Panc1 (cell line): ENCODE measurements at regions not wholly inside any gene's neighbourhood (a gene's known extent, or its start where the extent isn't known, plus 50 kb on each side); places are given as distances from the start of the nearest gene placed in this dataset.

Experiments
- ATAC-seq: fragments of 200-7000 bp; cut with Tn5 transposase; 2 replicates; pipeline ENCODE4 v1.9.1; 2020; ENCODE audit warnings: mild to moderate bottlenecking, moderate library complexity
- BruUV-seq: library from RNA; stranded (reverse); fragments of 400-500 nt; replicated peaks from 2 replicates; lab custom pipeline; 2021; lab: Mats Ljungman, UMichigan
- CTCF ChIA-PET: fragments of 300-600 bp; sonication (Branson Sonifier 250); formaldehyde crosslinking; loops from one replicate; lab custom pipeline; 2022; ENCODE audit warnings: antibody characterized with exemption; lab: Charles Lee
- POLR2A ChIA-PET: fragments of 300-600 bp; sonication (Branson Sonifier 250); formaldehyde crosslinking; loops from one replicate; lab custom pipeline; 2022; ENCODE audit warnings: antibody characterized with exemption; lab: Charles Lee
- DNase-seq: peaks from one replicate; pipeline ENCODE4 v3.0.0-alpha.2; 2010; ENCODE audit warnings: low read depth, low spot score
- H3K27ac ChIP-seq: 2 replicates; pipeline ENCODE4 v1.5.1; 2011; ENCODE audit warnings: mild to moderate bottlenecking, low read length, inconsistent platforms
- H3K27me3 ChIP-seq: fragments of 200-500 bp; sonication (Bioruptor generic); 2 replicates; pipeline ENCODE4 v1.6.0; 2014; ENCODE audit warnings: low read length, inconsistent platforms; ENCODE audit not compliant: control insufficient read depth, insufficient read depth
- H3K36me3 ChIP-seq: fragments of 200-500 bp; sonication (Bioruptor generic); 2 replicates; pipeline ENCODE4 v1.5.1; 2014; ENCODE audit warnings: inconsistent platforms, mild to moderate bottlenecking, low read length, moderate library complexity; ENCODE audit not compliant: control insufficient read depth, insufficient read depth
- H3K4me1 ChIP-seq: 2 replicates; pipeline ENCODE4 v1.5.1; 2011; ENCODE audit warnings: inconsistent platforms, mild to moderate bottlenecking, low read length, moderate library complexity; ENCODE audit not compliant: control insufficient read depth, insufficient read depth
- H3K4me3 ChIP-seq, 2 experiments: 2 replicates each; pipeline ENCODE4 v1.5.1; 2011 to 2012; ENCODE audit warnings: low read depth in 2 of 2, low read length in 2 of 2, mild to moderate bottlenecking in 2 of 2, inconsistent platforms in 1 of 2, moderate library complexity in 1 of 2
- H3K9me3 ChIP-seq: fragments of 200-500 bp; sonication (Bioruptor generic); 2 replicates; pipeline ENCODE4 v1.5.1; 2014; ENCODE audit warnings: low read depth, mild to moderate bottlenecking, inconsistent platforms, low read length, moderate library complexity; ENCODE audit not compliant: control insufficient read depth, insufficient read depth
- POLR2AphosphoS5 ChIP-seq: IDR thresholded peaks from 2 replicates; pipeline ENCODE4 v1.6.1; 2012; ENCODE audit warnings: mild to moderate bottlenecking, low read depth, low read length, moderate library complexity
- SIN3A ChIP-seq: IDR thresholded peaks from 2 replicates; pipeline ENCODE4 v1.6.1; 2012; ENCODE audit warnings: low read depth, mild to moderate bottlenecking, low read length, moderate library complexity, borderline replicate concordance; ENCODE audit not compliant: insufficient read depth
- TCF7L2 ChIP-seq: IDR thresholded peaks from 2 replicates; pipeline ENCODE4 v1.6.1; 2011; ENCODE audit warnings: mild to moderate bottlenecking, low read depth, low read length, inconsistent platforms
- in situ Hi-C: cut with HindIII; loops from 2 replicates; pipeline ENCODE4 v1.10.0; 2016; ENCODE audit warnings: low sequenced_read_pairs, low pct_unique_long_range_greater_than_20kb
- intact Hi-C: fragments of 100-400 bp; cut with micrococcal nuclease; formaldehyde crosslinking; loops from one replicate; pipeline ENCODE4 v1.10.0; 2022; ENCODE audit not compliant: unreplicated experiment
- TF ChIP-seq, protein P1 (sequence below), 2 experiments: IDR thresholded peaks; 2 replicates each; pipeline ENCODE4 v1.6.1; 2011 to 2012; ENCODE audit warnings: low read depth in 2 of 2, control low read depth in 1 of 2, low read length in 1 of 2, mild to moderate bottlenecking in 1 of 2, moderate library complexity in 1 of 2; ENCODE audit not compliant: insufficient read depth in 1 of 2
- TF ChIP-seq, protein P2 (sequence below): fragments of 450-650 bp; IDR thresholded peaks from 2 replicates; pipeline ENCODE4 v1.5.1; 2017; ENCODE audit warnings: mild to moderate bottlenecking

DNA sequence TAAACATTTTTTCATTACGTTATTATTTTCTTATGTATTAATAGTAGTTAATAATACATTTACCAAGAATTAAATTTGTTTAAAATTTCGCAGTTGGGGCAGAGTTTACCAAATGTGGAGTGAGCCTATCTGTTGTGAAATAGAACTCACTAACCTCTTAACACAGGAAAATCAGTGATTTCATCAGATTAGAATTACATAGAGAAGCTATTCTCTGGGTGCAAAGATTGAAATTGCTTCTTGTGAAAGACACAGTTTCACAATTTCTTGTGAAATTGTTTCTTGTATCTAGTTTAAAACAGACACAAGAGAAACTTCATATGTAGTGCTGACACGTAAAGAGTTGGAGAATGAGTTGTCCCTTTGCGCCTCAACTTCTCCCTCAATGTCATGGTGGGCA lies 69.4 kb upstream of the PRL start:
- Histone ChIP-seq H3K27ac (peak overlapping the region; percentile 52; the same call in 1 of the 2 replicates), H3K27me3 (no peaks in the 10 kb centered on the region), H3K9me3 (no peaks in the 10 kb centered on the region; the same call in 1 of the 2 replicates), H3K36me3 (no peaks in the 10 kb centered on the region), H3K4me1 (peaks cover 14% of the 10 kb centered on the region), H3K4me3 (no peak overlapping the region)
- no peak for ATAC-seq
- TF ChIP-seq, protein P1, sequence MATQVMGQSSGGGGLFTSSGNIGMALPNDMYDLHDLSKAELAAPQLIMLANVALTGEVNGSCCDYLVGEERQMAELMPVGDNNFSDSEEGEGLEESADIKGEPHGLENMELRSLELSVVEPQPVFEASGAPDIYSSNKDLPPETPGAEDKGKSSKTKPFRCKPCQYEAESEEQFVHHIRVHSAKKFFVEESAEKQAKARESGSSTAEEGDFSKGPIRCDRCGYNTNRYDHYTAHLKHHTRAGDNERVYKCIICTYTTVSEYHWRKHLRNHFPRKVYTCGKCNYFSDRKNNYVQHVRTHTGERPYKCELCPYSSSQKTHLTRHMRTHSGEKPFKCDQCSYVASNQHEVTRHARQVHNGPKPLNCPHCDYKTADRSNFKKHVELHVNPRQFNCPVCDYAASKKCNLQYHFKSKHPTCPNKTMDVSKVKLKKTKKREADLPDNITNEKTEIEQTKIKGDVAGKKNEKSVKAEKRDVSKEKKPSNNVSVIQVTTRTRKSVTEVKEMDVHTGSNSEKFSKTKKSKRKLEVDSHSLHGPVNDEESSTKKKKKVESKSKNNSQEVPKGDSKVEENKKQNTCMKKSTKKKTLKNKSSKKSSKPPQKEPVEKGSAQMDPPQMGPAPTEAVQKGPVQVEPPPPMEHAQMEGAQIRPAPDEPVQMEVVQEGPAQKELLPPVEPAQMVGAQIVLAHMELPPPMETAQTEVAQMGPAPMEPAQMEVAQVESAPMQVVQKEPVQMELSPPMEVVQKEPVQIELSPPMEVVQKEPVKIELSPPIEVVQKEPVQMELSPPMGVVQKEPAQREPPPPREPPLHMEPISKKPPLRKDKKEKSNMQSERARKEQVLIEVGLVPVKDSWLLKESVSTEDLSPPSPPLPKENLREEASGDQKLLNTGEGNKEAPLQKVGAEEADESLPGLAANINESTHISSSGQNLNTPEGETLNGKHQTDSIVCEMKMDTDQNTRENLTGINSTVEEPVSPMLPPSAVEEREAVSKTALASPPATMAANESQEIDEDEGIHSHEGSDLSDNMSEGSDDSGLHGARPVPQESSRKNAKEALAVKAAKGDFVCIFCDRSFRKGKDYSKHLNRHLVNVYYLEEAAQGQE (IDR thresholded peaks at IDR 0.05; ENCODE audit: insufficient read depth in 1 of 2, low read depth in 2 of 2, low read length in 1 of 2), result no peak
- no peak for TF ChIP-seq POLR2AphosphoS5
- TF ChIP-seq TCF7L2, result no peak
- TF ChIP-seq, protein P2, sequence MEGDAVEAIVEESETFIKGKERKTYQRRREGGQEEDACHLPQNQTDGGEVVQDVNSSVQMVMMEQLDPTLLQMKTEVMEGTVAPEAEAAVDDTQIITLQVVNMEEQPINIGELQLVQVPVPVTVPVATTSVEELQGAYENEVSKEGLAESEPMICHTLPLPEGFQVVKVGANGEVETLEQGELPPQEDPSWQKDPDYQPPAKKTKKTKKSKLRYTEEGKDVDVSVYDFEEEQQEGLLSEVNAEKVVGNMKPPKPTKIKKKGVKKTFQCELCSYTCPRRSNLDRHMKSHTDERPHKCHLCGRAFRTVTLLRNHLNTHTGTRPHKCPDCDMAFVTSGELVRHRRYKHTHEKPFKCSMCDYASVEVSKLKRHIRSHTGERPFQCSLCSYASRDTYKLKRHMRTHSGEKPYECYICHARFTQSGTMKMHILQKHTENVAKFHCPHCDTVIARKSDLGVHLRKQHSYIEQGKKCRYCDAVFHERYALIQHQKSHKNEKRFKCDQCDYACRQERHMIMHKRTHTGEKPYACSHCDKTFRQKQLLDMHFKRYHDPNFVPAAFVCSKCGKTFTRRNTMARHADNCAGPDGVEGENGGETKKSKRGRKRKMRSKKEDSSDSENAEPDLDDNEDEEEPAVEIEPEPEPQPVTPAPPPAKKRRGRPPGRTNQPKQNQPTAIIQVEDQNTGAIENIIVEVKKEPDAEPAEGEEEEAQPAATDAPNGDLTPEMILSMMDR, result no peak
- no peak for TF ChIP-seq SIN3A
- no TSS peak for BruUV-seq
- POLR2A ChIA-PET, result no interaction called here
- in situ Hi-C loops, result no loop called here
- CTCF ChIA-PET, result no interaction called here
- intact Hi-C loops, result no loop called here
- DNase-seq, result no peak

DNA sequence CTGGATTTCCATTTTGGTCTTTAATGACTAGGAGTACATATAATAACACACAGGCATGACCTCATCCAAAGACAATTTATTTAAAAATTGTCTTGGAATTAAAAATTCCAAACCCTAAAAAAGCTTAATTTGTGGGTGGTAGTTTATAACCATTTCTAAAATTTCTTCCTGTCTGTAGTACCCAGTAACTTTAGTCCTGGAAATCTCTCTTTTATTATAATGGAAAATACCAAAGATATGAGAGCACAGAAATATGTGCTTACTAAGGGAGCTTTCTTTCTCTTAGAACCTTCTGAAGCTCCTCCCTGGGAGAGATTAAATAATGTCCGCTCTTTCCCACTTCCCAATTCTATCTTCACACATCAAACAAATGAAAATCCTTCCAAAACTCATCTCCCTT lies 70.5 kb upstream of the PRL start:
- BruUV-seq, result no TSS peak
- peaks cover 14% of the 10 kb centered on the region for H3K4me1 ChIP-seq
- intact Hi-C loops (no loop called here), in situ Hi-C loops (no loop called here)
- H3K9me3 ChIP-seq, result no peaks in the 10 kb centered on the region; the same call in 1 of the 2 replicates
- POLR2A ChIA-PET, result no interaction called here
- CTCF ChIA-PET, result no interaction called here
- no peaks in the 10 kb centered on the region for H3K36me3 ChIP-seq
- ATAC-seq (no peak), DNase-seq (no peak)
- no peak overlapping the region for H3K4me3 ChIP-seq
- TF ChIP-seq, protein P2, result no peak
- TF ChIP-seq TCF7L2 (no peak), SIN3A (no peak), POLR2AphosphoS5 (no peak)
- TF ChIP-seq, protein P1 (IDR thresholded peaks at IDR 0.05; ENCODE audit: insufficient read depth in 1 of 2, low read depth in 2 of 2, low read length in 1 of 2), result no peak
- no peaks in the 10 kb centered on the region for H3K27me3 ChIP-seq
- H3K27ac ChIP-seq, result no peak overlapping the region
